Sigmoid colon (tissue), 4 donors: ENCODE measurements at regions not wholly inside any gene's neighbourhood (a gene's known extent, or its start where the extent isn't known, plus 50 kb on each side); places are given as distances from the start of the nearest gene placed in this dataset.

Source experiments
- POLR2AphosphoS5 ChIP-seq, 4 donors: sonication (generic); formaldehyde crosslinking; IDR thresholded peaks; one replicate each; pipeline ENCODE4 v1.6.1; 2017; ENCODE audit warnings: antibody characterized with exemption in 4 of 4
- TF ChIP-seq, protein P1 (sequence below), 4 experiments: fragments of 450-650 bp in 3 of 4; fragments of 200-600 bp in 1 of 4; IDR thresholded peaks; one replicate each; pipeline ENCODE4 v1.5.1; 2016 to 2019; ENCODE audit warnings: antibody characterized with exemption in 4 of 4, mild to moderate bottlenecking in 3 of 4, moderate library complexity in 2 of 4

DNA sequence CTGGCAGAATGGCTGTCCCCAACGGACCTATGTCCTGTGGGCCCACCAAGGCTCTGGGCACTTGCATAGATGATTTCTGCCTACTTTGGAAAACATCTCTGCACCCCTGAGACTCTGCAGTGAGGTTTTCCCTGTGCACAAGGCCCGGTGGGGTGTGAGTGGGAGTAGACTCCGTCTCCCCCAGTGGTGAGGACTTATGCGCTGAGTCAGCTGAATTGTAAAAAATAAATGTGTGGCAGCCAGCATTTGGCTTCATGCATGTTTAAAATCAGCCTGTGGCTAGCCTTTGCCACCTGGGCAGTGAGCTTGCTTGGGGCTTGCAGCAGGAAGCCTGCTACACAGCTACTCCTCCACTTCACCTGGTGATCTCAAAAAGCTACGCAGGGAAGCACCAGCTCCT, 139.3 kb upstream of the WDR11 start:
- no peak for TF ChIP-seq POLR2AphosphoS5 (IDR thresholded peaks at IDR 0.05)
- TF ChIP-seq, protein P1, sequence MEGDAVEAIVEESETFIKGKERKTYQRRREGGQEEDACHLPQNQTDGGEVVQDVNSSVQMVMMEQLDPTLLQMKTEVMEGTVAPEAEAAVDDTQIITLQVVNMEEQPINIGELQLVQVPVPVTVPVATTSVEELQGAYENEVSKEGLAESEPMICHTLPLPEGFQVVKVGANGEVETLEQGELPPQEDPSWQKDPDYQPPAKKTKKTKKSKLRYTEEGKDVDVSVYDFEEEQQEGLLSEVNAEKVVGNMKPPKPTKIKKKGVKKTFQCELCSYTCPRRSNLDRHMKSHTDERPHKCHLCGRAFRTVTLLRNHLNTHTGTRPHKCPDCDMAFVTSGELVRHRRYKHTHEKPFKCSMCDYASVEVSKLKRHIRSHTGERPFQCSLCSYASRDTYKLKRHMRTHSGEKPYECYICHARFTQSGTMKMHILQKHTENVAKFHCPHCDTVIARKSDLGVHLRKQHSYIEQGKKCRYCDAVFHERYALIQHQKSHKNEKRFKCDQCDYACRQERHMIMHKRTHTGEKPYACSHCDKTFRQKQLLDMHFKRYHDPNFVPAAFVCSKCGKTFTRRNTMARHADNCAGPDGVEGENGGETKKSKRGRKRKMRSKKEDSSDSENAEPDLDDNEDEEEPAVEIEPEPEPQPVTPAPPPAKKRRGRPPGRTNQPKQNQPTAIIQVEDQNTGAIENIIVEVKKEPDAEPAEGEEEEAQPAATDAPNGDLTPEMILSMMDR (IDR thresholded peaks at IDR 0.05), result no peak
